Naive thymus-derived CD8-positive, alpha-beta T cell (primary cell): ENCODE measurements at regions not wholly inside any gene's neighbourhood (a gene's known extent, or its start where the extent isn't known, plus 50 kb on each side); places are given as distances from the start of the nearest gene placed in this dataset.

Experiments used
- ATAC-seq, 2 donors: fragments of 150-1000 bp; cut with Tn5 transposase in 1 of 2; sonication (Bioruptor Pico), chemical (Tn5 transposase) in 1 of 2; 1 replicate in 1 of 2; 2 replicates in 1 of 2; pipeline ENCODE4 v1.10.0; 2021; ENCODE audit warnings: mild to moderate bottlenecking in 2 of 2, moderate library complexity in 2 of 2
- POLR2A ChIA-PET: fragments of 350-600 bp; sonication (Branson Sonifier 250); formaldehyde crosslinking; loops from one replicate; lab custom pipeline; 2021; ENCODE audit warnings: antibody characterized with exemption; lab: Charles Lee
- DNase-seq, 10 donors: peaks; one replicate each; pipeline versions ENCODE4 v3.0.0 to v3.0.0-alpha.2; 2020 to 2022
- H3K27ac Mint-ChIP-seq, 10 donors: one replicate each; pipeline ENCODE4 v1.8.0; 2020 to 2022; ENCODE audit warnings: mild to moderate bottlenecking in 10 of 10, mixed read lengths in 10 of 10, moderate library complexity in 4 of 10, inconsistent platforms in 1 of 10
- H3K27me3 Mint-ChIP-seq, 5 donors: one replicate each; pipeline ENCODE4 v1.8.0; 2021 to 2022; ENCODE audit warnings: mixed read lengths in 5 of 5
- H3K36me3 Mint-ChIP-seq, 3 donors: one replicate each; pipeline ENCODE4 v1.8.0; 2020 to 2022; ENCODE audit warnings: mixed read lengths in 3 of 3, mild to moderate bottlenecking in 2 of 3, inconsistent platforms in 1 of 3
- H3K4me1 Mint-ChIP-seq, 4 donors: one replicate each; pipeline ENCODE4 v1.8.0; 2021 to 2022; ENCODE audit warnings: mixed read lengths in 4 of 4
- H3K4me3 Mint-ChIP-seq, 10 donors: one replicate each; pipeline ENCODE4 v1.8.0; 2020 to 2022; ENCODE audit warnings: mild to moderate bottlenecking in 10 of 10, mixed read lengths in 10 of 10, moderate library complexity in 6 of 10, inconsistent platforms in 1 of 10
- H3K9me3 Mint-ChIP-seq, 9 donors: one replicate each; pipeline ENCODE4 v1.8.0; 2020 to 2022; ENCODE audit warnings: mixed read lengths in 9 of 9, mild to moderate bottlenecking in 3 of 9, inconsistent platforms in 1 of 9, moderate library complexity in 1 of 9

GRCh38 chr7:41808541-41808940 is 105.7 kb upstream of the INHBA start:
- Mint-ChIP-seq H3K4me3 (no peak overlapping the region), H3K27me3 (no peaks in the 10 kb centered on the region), H3K9me3 (peaks cover 0 to 8% (median 0%) of the 10 kb centered on the region in 9 donors), H3K4me1 (peaks cover 0 to 3% (median 0%) of the 10 kb centered on the region in 4 donors), H3K36me3 (no peaks in the 10 kb centered on the region), H3K27ac (no peak overlapping the region)
- ATAC-seq (no peak), DNase-seq (no peak)
- POLR2A ChIA-PET: no interaction called here

- POLR2A ChIA-PET: no interaction called here
- H3K27ac Mint-ChIP-seq: no peak overlapping the region
- peaks cover 0 to 1% (median 0%) of the 10 kb centered on the region in 4 donors for H3K4me1 Mint-ChIP-seq
- DNase-seq: no peak
- ATAC-seq: no peak
- H3K36me3 Mint-ChIP-seq: no peaks in the 10 kb centered on the region
- no peak overlapping the region for H3K4me3 Mint-ChIP-seq
- no peaks in the 10 kb centered on the region for H3K27me3 Mint-ChIP-seq
- peaks cover 0 to 5% (median 0%) of the 10 kb centered on the region in 9 donors for H3K9me3 Mint-ChIP-seq
Observed at GRCh38 chr7:41803569-41803968, 100.7 kb upstream of the INHBA start.

- Mint-ChIP-seq H3K36me3 (no peaks in the 10 kb centered on the region), H3K27me3 (peaks cover 0 to 9% (median 1%) of the 10 kb centered on the region in 5 donors), H3K4me3 (no peak overlapping the region), H3K9me3 (peaks cover 0 to 3% (median 0%) of the 10 kb centered on the region in 9 donors), H3K27ac (no peak overlapping the region), H3K4me1 (peaks cover 0 to 1% (median 0%) of the 10 kb centered on the region in 4 donors)
- ATAC-seq: no peak
- POLR2A ChIA-PET: no interaction called here
- no peak for DNase-seq
Observed at GRCh38 chr7:41796331-41796730, 93.4 kb upstream of the INHBA start.

DNA sequence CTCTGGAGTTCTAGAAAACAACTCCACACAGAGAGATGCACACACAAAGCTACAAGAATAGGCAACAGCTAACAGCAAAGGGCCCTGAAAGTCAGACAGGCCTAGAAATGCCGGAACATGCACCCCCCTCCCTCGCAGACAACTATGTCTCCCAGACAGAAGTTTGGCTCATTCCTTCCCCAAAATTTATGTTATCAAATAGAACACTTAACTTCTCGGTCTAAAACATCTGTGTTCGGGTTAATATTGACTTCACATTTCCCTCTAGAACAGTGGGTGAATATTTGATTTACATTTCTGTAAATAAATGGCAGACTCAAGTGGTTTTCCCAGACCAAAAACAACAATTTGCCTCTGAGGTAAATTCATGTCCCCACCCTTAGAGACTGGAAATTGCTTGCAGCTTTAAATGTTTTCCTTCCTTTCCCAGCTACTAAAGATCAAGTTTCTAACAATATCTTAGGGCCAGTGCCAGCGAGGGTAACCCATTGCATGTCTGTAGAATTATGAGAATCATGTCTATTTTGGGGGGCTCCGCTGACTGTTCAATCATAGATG is 92.5 kb upstream of the INHBA start:
- peaks cover 0 to 1% (median 0%) of the 10 kb centered on the region in 4 donors for H3K4me1 Mint-ChIP-seq
- POLR2A ChIA-PET: no interaction called here
- no peak for ATAC-seq
- DNase-seq: no peak
- peaks cover 0 to 9% (median 1%) of the 10 kb centered on the region in 5 donors for H3K27me3 Mint-ChIP-seq
- H3K27ac Mint-ChIP-seq: no peak overlapping the region
- H3K9me3 Mint-ChIP-seq: peaks cover 0 to 3% (median 0%) of the 10 kb centered on the region in 9 donors
- no peak overlapping the region for H3K4me3 Mint-ChIP-seq
- H3K36me3 Mint-ChIP-seq: no peaks in the 10 kb centered on the region

DNA sequence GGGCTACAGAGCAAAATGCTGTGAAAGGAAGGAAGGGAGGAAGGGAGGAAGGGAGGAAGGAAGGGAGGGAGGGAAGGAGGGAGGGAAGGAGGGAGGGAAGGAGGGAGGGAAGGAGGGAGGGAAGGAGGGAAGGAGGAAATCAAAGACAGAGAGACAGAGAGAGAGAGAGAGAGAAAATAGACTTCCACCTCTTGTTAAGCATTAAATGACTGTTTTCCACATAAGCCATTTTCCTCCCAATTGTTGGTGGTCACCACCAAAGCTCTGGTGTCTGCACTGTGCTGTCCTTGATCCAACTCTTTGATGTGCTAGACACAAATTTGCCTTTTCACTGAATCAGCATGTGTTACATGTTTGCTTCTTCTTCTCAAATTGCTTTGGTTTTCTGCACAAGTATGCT is 90.7 kb upstream of the INHBA start:
- H3K27ac Mint-ChIP-seq: no peak overlapping the region
- DNase-seq (no peak), ATAC-seq (no peak)
- H3K9me3 Mint-ChIP-seq: peaks cover 0 to 3% (median 0%) of the 10 kb centered on the region in 9 donors
- H3K27me3 Mint-ChIP-seq: peaks cover 0 to 9% (median 1%) of the 10 kb centered on the region in 5 donors
- POLR2A ChIA-PET: no interaction called here
- H3K4me3 Mint-ChIP-seq: no peak overlapping the region
- H3K36me3 Mint-ChIP-seq: no peaks in the 10 kb centered on the region
- no peaks in the 10 kb centered on the region for H3K4me1 Mint-ChIP-seq

- H3K27me3 Mint-ChIP-seq: peaks cover 0 to 9% (median 0%) of the 10 kb centered on the region in 5 donors
- DNase-seq (no peak), ATAC-seq (no peak)
- H3K4me3 Mint-ChIP-seq: no peak overlapping the region
- POLR2A ChIA-PET: no interaction called here
- peaks cover 0 to 3% (median 0%) of the 10 kb centered on the region in 9 donors for H3K9me3 Mint-ChIP-seq
- H3K27ac Mint-ChIP-seq: no peak overlapping the region
- H3K4me1 Mint-ChIP-seq: no peaks in the 10 kb centered on the region
- no peaks in the 10 kb centered on the region for H3K36me3 Mint-ChIP-seq
Observed at GRCh38 chr7:41792120-41792519, 89.2 kb upstream of the INHBA start.

DNA sequence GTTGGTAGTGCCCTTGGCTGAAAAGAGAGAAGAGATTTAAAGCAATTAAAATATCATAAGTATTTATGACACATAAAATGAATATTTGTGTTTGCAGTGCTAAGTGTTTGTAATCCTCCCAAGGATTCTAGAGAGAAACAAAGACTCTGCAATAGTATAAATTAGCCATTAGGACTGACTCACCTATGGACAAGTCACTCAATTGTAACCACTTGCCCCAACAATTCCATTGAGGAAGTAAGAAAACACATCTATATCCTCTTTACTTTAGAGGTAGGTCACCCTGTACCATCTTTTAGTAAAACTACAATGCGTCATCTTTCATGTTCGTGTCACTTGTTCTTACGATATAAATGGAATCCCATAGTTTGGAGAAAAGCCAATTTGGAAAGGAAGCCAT is 85.7 kb upstream of the INHBA start:
- Mint-ChIP-seq H3K27ac (no peak overlapping the region), H3K4me1 (no peaks in the 10 kb centered on the region), H3K27me3 (peaks cover 0 to 1% (median 0%) of the 10 kb centered on the region in 5 donors), H3K4me3 (no peak overlapping the region), H3K9me3 (no peaks in the 10 kb centered on the region), H3K36me3 (no peaks in the 10 kb centered on the region)
- POLR2A ChIA-PET: no interaction called here
- ATAC-seq (no peak), DNase-seq (no peak)

DNA sequence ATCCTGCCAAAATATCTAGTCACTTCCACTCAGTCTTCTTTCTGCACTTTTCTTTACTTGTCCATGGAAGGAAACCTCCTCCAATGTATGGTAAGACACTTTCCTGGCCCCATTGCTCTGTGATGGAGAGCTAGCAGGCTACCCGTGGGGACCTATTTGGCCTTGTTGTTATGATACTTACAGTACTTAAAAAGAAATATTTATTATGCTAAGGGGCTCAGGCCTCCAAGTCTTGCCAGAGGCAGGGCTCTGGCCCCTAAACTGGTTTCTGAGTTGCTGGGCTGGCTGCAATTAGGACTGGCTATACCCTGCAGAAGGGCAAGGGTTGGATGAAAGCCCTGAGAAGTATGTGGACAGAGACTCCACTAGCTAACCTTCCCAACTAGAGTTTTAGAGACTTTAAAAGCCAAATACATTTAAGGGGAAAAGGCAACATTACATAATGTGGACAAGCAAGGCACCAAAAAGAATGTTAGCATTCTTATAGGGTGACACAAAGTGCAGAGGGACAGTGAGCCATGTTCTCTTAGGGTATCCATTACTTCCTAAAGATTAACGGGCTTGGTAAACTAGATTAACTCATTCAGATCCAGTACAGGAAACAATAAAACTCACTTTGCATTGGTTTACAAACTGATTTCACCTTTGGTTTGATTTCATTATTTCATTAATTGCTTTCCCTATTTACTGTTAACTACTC is 84.9 kb upstream of the INHBA start:
- H3K9me3 Mint-ChIP-seq: no peaks in the 10 kb centered on the region
- no peak overlapping the region for H3K4me3 Mint-ChIP-seq
- peaks cover 0 to 4% (median 0%) of the 10 kb centered on the region in 5 donors for H3K27me3 Mint-ChIP-seq
- H3K36me3 Mint-ChIP-seq: no peaks in the 10 kb centered on the region
- ATAC-seq (no peak), DNase-seq (no peak)
- no peak overlapping the region for H3K27ac Mint-ChIP-seq
- H3K4me1 Mint-ChIP-seq: no peaks in the 10 kb centered on the region
- POLR2A ChIA-PET: no interaction called here

- Mint-ChIP-seq H3K36me3 (no peaks in the 10 kb centered on the region), H3K9me3 (no peaks in the 10 kb centered on the region), H3K27me3 (peaks cover 0 to 4% (median 0%) of the 10 kb centered on the region in 5 donors), H3K27ac (no peak overlapping the region), H3K4me3 (no peak overlapping the region), H3K4me1 (no peaks in the 10 kb centered on the region)
- POLR2A ChIA-PET: no interaction called here
- DNase-seq: no peak
- no peak for ATAC-seq
Observed at GRCh38 chr7:41786944-41787343, 84.1 kb upstream of the INHBA start.

DNA sequence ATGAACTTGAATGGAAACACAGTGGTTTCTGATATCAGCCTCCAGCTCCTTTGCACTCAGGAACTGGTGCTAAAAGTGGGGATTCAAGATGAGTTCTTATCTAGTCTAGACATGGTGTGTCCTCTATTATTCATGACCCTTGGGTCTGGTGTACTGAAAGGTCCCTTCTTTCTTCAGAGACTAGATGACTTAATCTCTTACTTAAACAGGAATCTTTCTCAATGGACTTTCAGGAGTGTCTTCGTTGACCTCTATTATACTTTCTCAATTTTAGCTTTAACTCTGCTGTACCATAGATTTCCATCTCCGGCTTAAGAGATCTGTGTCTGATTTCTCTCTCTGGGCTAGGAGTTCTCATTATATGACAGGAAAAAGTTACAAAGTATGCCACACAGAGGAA is 83.5 kb upstream of the INHBA start:
- ATAC-seq (no peak), DNase-seq (no peak)
- H3K4me3 Mint-ChIP-seq: no peak overlapping the region
- H3K27ac Mint-ChIP-seq: no peak overlapping the region
- H3K36me3 Mint-ChIP-seq: no peaks in the 10 kb centered on the region
- peaks cover 0 to 4% (median 0%) of the 10 kb centered on the region in 5 donors for H3K27me3 Mint-ChIP-seq
- H3K4me1 Mint-ChIP-seq: no peaks in the 10 kb centered on the region
- no peaks in the 10 kb centered on the region for H3K9me3 Mint-ChIP-seq
- POLR2A ChIA-PET: no interaction called here

- Mint-ChIP-seq H3K27ac (no peak overlapping the region), H3K9me3 (no peaks in the 10 kb centered on the region), H3K4me3 (no peak overlapping the region), H3K36me3 (no peaks in the 10 kb centered on the region), H3K4me1 (peaks cover 0 to 2% (median 0%) of the 10 kb centered on the region in 4 donors), H3K27me3 (peaks cover 0 to 4% (median 0%) of the 10 kb centered on the region in 5 donors)
- ATAC-seq (no peak), DNase-seq (no peak)
- POLR2A ChIA-PET: no interaction called here
Observed at GRCh38 chr7:41785840-41786239, 83.0 kb upstream of the INHBA start.

DNA sequence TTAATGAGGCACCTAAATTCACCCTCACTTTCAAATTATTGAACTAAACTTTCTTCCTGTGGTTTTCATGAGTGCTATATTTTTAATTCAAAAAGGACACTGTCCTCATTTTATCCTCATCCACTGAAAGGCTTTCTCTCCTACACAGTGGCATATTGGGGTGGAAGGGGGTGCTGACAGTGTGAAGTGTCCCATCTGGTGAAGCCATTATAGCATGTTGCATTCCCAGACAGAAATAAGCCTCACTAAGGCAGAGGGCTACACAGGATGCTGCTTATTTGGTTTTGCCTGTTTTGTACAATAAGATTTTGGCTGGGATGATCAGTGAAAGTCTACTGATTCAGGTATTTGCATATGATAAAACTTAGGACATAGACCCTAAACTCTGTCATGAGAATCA is 82.4 kb upstream of the INHBA start:
- Mint-ChIP-seq H3K36me3 (no peaks in the 10 kb centered on the region), H3K9me3 (no peaks in the 10 kb centered on the region), H3K27ac (no peak overlapping the region), H3K4me1 (peaks cover 0 to 8% (median 0%) of the 10 kb centered on the region in 4 donors), H3K27me3 (peaks cover 0 to 4% (median 0%) of the 10 kb centered on the region in 5 donors), H3K4me3 (no peak overlapping the region)
- no peak for DNase-seq
- no peak for ATAC-seq
- POLR2A ChIA-PET: no interaction called here

DNA sequence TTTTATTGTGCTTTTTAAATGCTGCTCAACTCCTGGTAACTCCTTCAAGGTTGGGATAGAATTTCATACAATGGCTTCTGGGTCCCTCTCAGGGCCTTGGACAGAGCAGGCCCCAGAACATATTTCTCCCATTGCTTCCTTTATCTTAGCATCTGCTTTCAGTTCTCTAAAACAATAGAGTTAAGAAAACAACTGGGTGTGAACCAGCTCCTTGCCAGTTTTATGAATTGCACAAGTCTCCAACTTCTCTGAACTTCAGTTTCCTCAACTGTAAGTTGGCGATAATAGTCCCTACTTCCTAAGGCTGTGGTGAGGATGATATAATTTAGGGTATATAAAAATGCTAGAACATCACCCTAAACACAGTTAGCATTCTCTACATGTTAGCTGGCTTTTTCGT is 77.0 kb upstream of the INHBA start:
- Mint-ChIP-seq H3K4me3 (peak overlapping the region in 1 of 10 donors; percentile 16), H3K27me3 (peaks cover 0 to 4% (median 0%) of the 10 kb centered on the region in 5 donors)

More for the DNA sequence above, 77.0 kb upstream of the INHBA start:
- POLR2A ChIA-PET: no interaction called here
- peaks cover 0 to 4% (median 0%) of the 10 kb centered on the region in 9 donors for H3K9me3 Mint-ChIP-seq
- no peak for DNase-seq
- H3K27ac Mint-ChIP-seq: no peak overlapping the region
- no peak for ATAC-seq
- no peaks in the 10 kb centered on the region for H3K36me3 Mint-ChIP-seq
- H3K4me1 Mint-ChIP-seq: peaks cover 0 to 17% (median 0%) of the 10 kb centered on the region in 4 donors
